H1 (cell line): ENCODE measurements at regions not wholly inside any gene's neighbourhood (a gene's known extent, or its start where the extent isn't known, plus 50 kb on each side); places are given as distances from the start of the nearest gene placed in this dataset.

Experiments
- CTCF ChIA-PET: fragments of 300-600 bp; sonication (Branson Sonifier 250); formaldehyde crosslinking; loops from one replicate; lab custom pipeline; 2021; ENCODE audit not compliant: partially characterized antibody; lab: Charles Lee
- POLR2A ChIA-PET: fragments of 300-600 bp; sonication (Branson Sonifier 250); formaldehyde crosslinking; loops from one replicate; lab custom pipeline; 2021; ENCODE audit warnings: inconsistent platforms; ENCODE audit not compliant: partially characterized antibody; lab: Charles Lee
- DNase-seq, 2 experiments: peaks; one replicate each; pipeline versions ENCODE4 v3.0.0 to v3.0.0-alpha.2; 2010 to 2022; ENCODE audit warnings: low spot score in 2 of 2, low read depth in 1 of 2, mixed read lengths in 1 of 2
- FAIRE-seq: peaks from 2 replicates; lab custom pipeline; 2011; peaks lifted over from hg19 to GRCh38; lab: Jason Lieb, UNC
- H2AFZ ChIP-seq: 2 replicates; pipeline ENCODE4 v1.8.1; 2012; ENCODE audit warnings: low read length, inconsistent platforms
- H2AK5ac ChIP-seq: 2 replicates; pipeline ENCODE4 v1.6.1; 2013; ENCODE audit warnings: low read depth, low read length
- H2BK120ac ChIP-seq: replicated peaks from 2 replicates; pipeline ENCODE3; 2013; ENCODE audit warnings: low read depth, low read length, inconsistent platforms
- H2BK12ac ChIP-seq: 2 replicates; pipeline ENCODE4 v1.6.1; 2013; ENCODE audit warnings: low read depth, low read length
- H2BK15ac ChIP-seq: 2 replicates; pipeline ENCODE4 v1.6.1; 2013; ENCODE audit warnings: low read length
- H2BK20ac ChIP-seq: 2 replicates; pipeline ENCODE4 v1.6.1; 2013; ENCODE audit warnings: low read length
- H2BK5ac ChIP-seq: 2 replicates; pipeline ENCODE4 v1.6.1; 2013; ENCODE audit warnings: low read depth, low read length
- H3K14ac ChIP-seq: 2 replicates; pipeline ENCODE4 v1.6.1; 2013; ENCODE audit warnings: inconsistent platforms; ENCODE audit not compliant: insufficient read length
- H3K18ac ChIP-seq: 2 replicates; pipeline ENCODE4 v1.6.1; 2013; ENCODE audit warnings: low read length; ENCODE audit errors: extremely low read depth
- H3K23ac ChIP-seq: 2 replicates; pipeline ENCODE4 v1.6.1; 2013; ENCODE audit warnings: inconsistent platforms; ENCODE audit not compliant: insufficient read length
- H3K23me2 ChIP-seq: 2 replicates; pipeline ENCODE4 v1.6.1; 2013; ENCODE audit warnings: low read depth, low read length
- H3K27ac ChIP-seq: 2 replicates; pipeline ENCODE4 v1.6.1; 2011; ENCODE audit warnings: low read depth, low read length, inconsistent platforms
- H3K27me3 ChIP-seq, 4 experiments: replicated peaks in 1 of 4; 1 replicate in 1 of 4; 2 replicates in 3 of 4; pipeline versions ENCODE4 v1.6.1 to v1.8.1; 2011 to 2013; ENCODE audit warnings: low read length in 3 of 4, mild to moderate bottlenecking in 3 of 4, inconsistent platforms in 2 of 4, mixed read lengths in 2 of 4, moderate library complexity in 1 of 4; ENCODE audit not compliant: control insufficient read depth in 3 of 4, insufficient read depth in 3 of 4; ENCODE audit errors: extremely low read depth in 1 of 4
- H3K36me3 ChIP-seq, 4 experiments: 2 replicates each; pipeline versions ENCODE4 v1.6.1 to v1.8.1; 2011 to 2013; ENCODE audit warnings: mild to moderate bottlenecking in 4 of 4, low read length in 3 of 4, moderate library complexity in 2 of 4, control low read depth in 1 of 4, inconsistent platforms in 1 of 4; ENCODE audit not compliant: insufficient read depth in 4 of 4, control insufficient read depth in 2 of 4
- H3K4ac ChIP-seq: replicated peaks from 2 replicates; pipeline ENCODE3; 2013; ENCODE audit warnings: low read length, low read depth, mixed read lengths, inconsistent platforms; ENCODE audit not compliant: insufficient read length
- H3K4me1 ChIP-seq, 4 experiments: replicated peaks in 1 of 4; 1 replicate in 1 of 4; 2 replicates in 3 of 4; pipeline versions ENCODE4 v1.6.1 to v1.8.1; 2011 to 2013; ENCODE audit warnings: low read length in 3 of 4, inconsistent platforms in 2 of 4, mixed read lengths in 1 of 4; ENCODE audit not compliant: insufficient read depth in 4 of 4, control insufficient read depth in 3 of 4
- H3K4me2 ChIP-seq, 2 experiments: 2 replicates each; pipeline versions ENCODE4 v1.6.1 to v1.8.1; 2011 to 2013; ENCODE audit warnings: low read depth in 2 of 2, low read length in 2 of 2, control low read depth in 1 of 2, inconsistent platforms in 1 of 2, mild to moderate bottlenecking in 1 of 2; ENCODE audit not compliant: insufficient read depth in 1 of 2
- H3K4me3 ChIP-seq, 4 experiments: fragments of 200-600, 300-600 bp in 1 of 4; sonication (generic), shearing (Covaris generic), sonication (Bioruptor Twin) in 1 of 4; 2 replicates each; pipeline versions ENCODE4 v1.5.1 to v1.8.1; 2011 to 2016; ENCODE audit warnings: low read length in 4 of 4, low read depth in 3 of 4, control low read depth in 2 of 4, inconsistent platforms in 2 of 4, mild to moderate bottlenecking in 2 of 4, mixed read lengths in 1 of 4, moderate library complexity in 1 of 4; ENCODE audit not compliant: insufficient read depth in 2 of 4; ENCODE audit errors: extremely low read depth in 1 of 4
- H3K56ac ChIP-seq: replicated peaks from 2 replicates; pipeline ENCODE3; 2013; ENCODE audit warnings: low read depth, mild to moderate bottlenecking, mixed read lengths, low read length, inconsistent platforms; ENCODE audit not compliant: insufficient read length
- H3K79me1 ChIP-seq: 2 replicates; pipeline ENCODE4 v1.6.1; 2013; ENCODE audit warnings: low read depth, low read length, control low read depth
- H3K79me2 ChIP-seq, 2 experiments: 2 replicates each; pipeline versions ENCODE4 v1.6.1 to v1.8.1; 2012 to 2013; ENCODE audit warnings: low read length in 2 of 2, mild to moderate bottlenecking in 2 of 2, inconsistent platforms in 1 of 2; ENCODE audit not compliant: insufficient read depth in 2 of 2, control insufficient read depth in 1 of 2
- H3K9ac ChIP-seq, 4 experiments: replicated peaks in 1 of 4; 1 replicate in 1 of 4; 2 replicates in 3 of 4; pipeline versions ENCODE4 v1.6.1 to v1.8.1; 2011 to 2013; ENCODE audit warnings: low read depth in 3 of 4, low read length in 3 of 4, control low read depth in 2 of 4, mild to moderate bottlenecking in 2 of 4, moderate library complexity in 2 of 4, inconsistent platforms in 1 of 4; ENCODE audit errors: extremely low read depth in 1 of 4
- H3K9me3 ChIP-seq, 2 experiments: 2 replicates each; pipeline versions ENCODE4 v1.6.1 to v1.8.1; 2012 to 2013; ENCODE audit warnings: mild to moderate bottlenecking in 2 of 2, moderate library complexity in 2 of 2, control low read depth in 1 of 2, inconsistent platforms in 1 of 2, low read depth in 1 of 2, low read length in 1 of 2, mixed read lengths in 1 of 2; ENCODE audit not compliant: insufficient read depth in 2 of 2
- H4K20me1 ChIP-seq, 2 experiments: replicated peaks in 1 of 2; 2 replicates each; pipeline versions ENCODE3 to v1.8.1; 2011 to 2013; ENCODE audit warnings: inconsistent platforms in 2 of 2, low read length in 2 of 2, mild to moderate bottlenecking in 1 of 2; ENCODE audit not compliant: insufficient read depth in 2 of 2, control insufficient read depth in 1 of 2
- H4K5ac ChIP-seq: 2 replicates; pipeline ENCODE4 v1.6.1; 2013; ENCODE audit warnings: low read length, low read depth, mixed read lengths, inconsistent platforms; ENCODE audit not compliant: insufficient read length
- H4K8ac ChIP-seq: 2 replicates; pipeline ENCODE4 v1.8.0; 2013; ENCODE audit warnings: mild to moderate bottlenecking, moderate library complexity, low read length, inconsistent platforms; ENCODE audit not compliant: insufficient read depth; ENCODE audit errors: extremely low read depth
- H4K91ac ChIP-seq: replicated peaks from 2 replicates; pipeline ENCODE3; 2013; ENCODE audit warnings: low read length, mixed read lengths, inconsistent platforms; ENCODE audit not compliant: insufficient read length
- E2F6 ChIP-seq: IDR thresholded peaks from 2 replicates; pipeline ENCODE4 v1.6.1; 2012; ENCODE audit warnings: inconsistent platforms
- GTF2F1 ChIP-seq: IDR thresholded peaks from 2 replicates; pipeline ENCODE4 v1.6.1; 2012; ENCODE audit warnings: low read depth, low read length, improper control_type of control experiment, borderline replicate concordance
- HDAC2 ChIP-seq, 2 experiments: fragments of 300-600 bp in 1 of 2; sonication (generic) in 1 of 2; IDR thresholded peaks; 2 replicates each; pipeline ENCODE4 v1.6.1; 2011 to 2012; ENCODE audit warnings: low read depth in 2 of 2, low read length in 2 of 2, mild to moderate bottlenecking in 2 of 2, moderate library complexity in 2 of 2, borderline replicate concordance in 1 of 2, inconsistent platforms in 1 of 2
- JUND ChIP-seq: IDR thresholded peaks from 2 replicates; pipeline ENCODE4 v1.6.1; 2011; ENCODE audit warnings: mild to moderate bottlenecking, improper control_type of control experiment, low read length
- KDM5A ChIP-seq: fragments of 200-600 bp; IDR thresholded peaks from 2 replicates; pipeline ENCODE4 v1.7.1; 2012; ENCODE audit warnings: mild to moderate bottlenecking, low read length, inconsistent platforms, mixed read lengths
- NANOG ChIP-seq: IDR thresholded peaks from 2 replicates; pipeline ENCODE4 v1.6.1; 2011; ENCODE audit warnings: low read length, low read depth, mild to moderate bottlenecking, inconsistent platforms; ENCODE audit not compliant: insufficient read depth, poor library complexity, severe bottlenecking
- POLR2AphosphoS5 ChIP-seq: IDR thresholded peaks from 2 replicates; pipeline ENCODE4 v1.6.1; 2011; ENCODE audit warnings: low read depth, low read length
- POU5F1 ChIP-seq: IDR thresholded peaks from 2 replicates; pipeline ENCODE4 v1.6.1; 2011; ENCODE audit warnings: low read depth, mild to moderate bottlenecking, low read length, moderate library complexity
- SP1 ChIP-seq: IDR thresholded peaks from 2 replicates; pipeline ENCODE4 v1.6.1; 2011; ENCODE audit warnings: low read depth, low read length
- ZNF274 ChIP-seq: IDR thresholded peaks from 2 replicates; pipeline ENCODE4 v1.7.0; 2012; ENCODE audit warnings: low read length, borderline replicate concordance; ENCODE audit errors: extremely low read depth
- WGBS, 2 experiments: shearing (Covaris generic) in 1 of 2; methylation state at CpG; one replicate each; pipeline versions ENCODE4 v1.1.6 to v1.1.7; 2013 to 2015; ENCODE audit warnings: low lambda C conversion rate in 2 of 2, mixed read lengths in 2 of 2, inconsistent platforms in 1 of 2, low coverage in 1 of 2, missing lambda C conversion rate in 1 of 2; ENCODE audit not compliant: insufficient replicate concordance in 2 of 2, insufficient coverage in 1 of 2, insufficient read length in 1 of 2; ENCODE audit errors: extremely low coverage in 1 of 2, missing lambda C conversion rate in 1 of 2; 5-methylcytosine and 5-hydroxymethylcytosine counted together
- TF ChIP-seq, protein P1 (sequence below): IDR thresholded peaks from 2 replicates; pipeline ENCODE4 v1.6.1; 2011; ENCODE audit warnings: low read length, improper control_type of control experiment

- no peaks in the 10 kb centered on the region for H3K9me3 ChIP-seq
- POLR2A ChIA-PET, result interaction anchor here (0.8 kb wide), 1 partner anchor 21 kb away, joined by 3 read pairs; no protein-coding TSS in a partner anchor
- H3K9ac ChIP-seq, result no peak overlapping the region
- H3K4me3 ChIP-seq, result no peak overlapping the region
- no peak overlapping the region for H2BK5ac ChIP-seq
- H2AK5ac ChIP-seq, result no peak overlapping the region
- no peak overlapping the region for H3K4ac ChIP-seq
- H2BK15ac ChIP-seq, result no peak overlapping the region
- WGBS, 2 experiments, result 88% methylated on average over 5 of the region's 5 CpGs; no CpG with 5 or more reads in 1 of the 2 experiments
- no peaks in the 10 kb centered on the region for H3K23me2 ChIP-seq
- no peak overlapping the region for H2BK12ac ChIP-seq
- H3K27ac ChIP-seq, result no peak overlapping the region
- H3K18ac ChIP-seq, result no peak overlapping the region
- no peaks in the 10 kb centered on the region for H3K79me2 ChIP-seq
- H3K4me1 ChIP-seq, result no peaks in the 10 kb centered on the region
- H3K23ac ChIP-seq, result no peak overlapping the region
- no peak overlapping the region for H3K4me2 ChIP-seq
- no peak overlapping the region for H3K56ac ChIP-seq
- no peak overlapping the region for H2BK20ac ChIP-seq
- H3K14ac ChIP-seq, result no peak overlapping the region
- no peaks in the 10 kb centered on the region for H4K20me1 ChIP-seq
- H4K91ac ChIP-seq, result no peak overlapping the region
- no peak overlapping the region for H2BK120ac ChIP-seq
- DNase-seq (no peak), FAIRE-seq (no peak)
- H3K27me3 ChIP-seq, result no peaks in the 10 kb centered on the region
- H2AFZ ChIP-seq, result no peak overlapping the region
- no peak overlapping the region for H4K5ac ChIP-seq
- no peaks in the 10 kb centered on the region for H3K36me3 ChIP-seq
- H3K79me1 ChIP-seq, result no peaks in the 10 kb centered on the region
- H4K8ac ChIP-seq, result no peak overlapping the region
- CTCF ChIA-PET, result interaction anchor here (0.7 to 2.3 kb wide), 4 partner anchors 11 to 109 kb away, joined by 3 to 6 read pairs (median 3); no protein-coding TSS in a partner anchor
- TF ChIP-seq KDM5A, result no peak
- TF ChIP-seq, protein P1, sequence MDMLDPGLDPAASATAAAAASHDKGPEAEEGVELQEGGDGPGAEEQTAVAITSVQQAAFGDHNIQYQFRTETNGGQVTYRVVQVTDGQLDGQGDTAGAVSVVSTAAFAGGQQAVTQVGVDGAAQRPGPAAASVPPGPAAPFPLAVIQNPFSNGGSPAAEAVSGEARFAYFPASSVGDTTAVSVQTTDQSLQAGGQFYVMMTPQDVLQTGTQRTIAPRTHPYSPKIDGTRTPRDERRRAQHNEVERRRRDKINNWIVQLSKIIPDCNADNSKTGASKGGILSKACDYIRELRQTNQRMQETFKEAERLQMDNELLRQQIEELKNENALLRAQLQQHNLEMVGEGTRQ, result no peak
- TF ChIP-seq ZNF274, result no peak
- no peak for TF ChIP-seq GTF2F1
- no peak for TF ChIP-seq POLR2AphosphoS5
- TF ChIP-seq HDAC2 (IDR thresholded peaks at IDR 0.05; ENCODE audit: borderline replicate concordance in 1 of 2, low read depth in 2 of 2, low read length in 2 of 2), result no peak
- no peak for TF ChIP-seq SP1
- TF ChIP-seq E2F6, result no peak
- no peak for TF ChIP-seq NANOG
- TF ChIP-seq JUND, result no peak
- no peak for TF ChIP-seq POU5F1
These were observed 71.8 kb upstream of the NDUFB4 start for GRCh38 chr3:120524171-120524923.
